Osteocyte (in vitro differentiated cells): ENCODE measurements at regions not wholly inside any gene's neighbourhood (a gene's known extent, or its start where the extent isn't known, plus 50 kb on each side); places are given as distances from the start of the nearest gene placed in this dataset.

Experiments
- DNase-seq: peaks from one replicate; pipeline ENCODE4 v3.0.0; 2021; ENCODE audit warnings: mixed read lengths; ENCODE audit not compliant: unreplicated experiment; ENCODE audit errors: extremely low spot score
- H3K27ac Mint-ChIP-seq: one replicate; pipeline ENCODE4 v1.8.0; 2021; ENCODE audit warnings: mild to moderate bottlenecking, mixed read lengths; ENCODE audit not compliant: unreplicated experiment
- H3K27me3 Mint-ChIP-seq: one replicate; pipeline ENCODE4 v1.8.0; 2021; ENCODE audit warnings: mixed read lengths; ENCODE audit not compliant: unreplicated experiment
- H3K36me3 Mint-ChIP-seq: one replicate; pipeline ENCODE4 v1.8.0; 2021; ENCODE audit warnings: mixed read lengths; ENCODE audit not compliant: unreplicated experiment
- H3K4me1 Mint-ChIP-seq: one replicate; pipeline ENCODE4 v1.8.0; 2021; ENCODE audit warnings: mixed read lengths; ENCODE audit not compliant: unreplicated experiment
- H3K4me3 Mint-ChIP-seq: one replicate; pipeline ENCODE4 v1.8.0; 2021; ENCODE audit warnings: mild to moderate bottlenecking, moderate library complexity, mixed read lengths; ENCODE audit not compliant: unreplicated experiment
- H3K9me3 Mint-ChIP-seq: one replicate; pipeline ENCODE4 v1.8.0; 2021; ENCODE audit warnings: mixed read lengths; ENCODE audit not compliant: unreplicated experiment
- TF ChIP-seq, protein P1 (sequence below): fragments of 200-600 bp; sonication (generic); IDR thresholded peaks from 2 replicates; pipeline ENCODE4 v1.5.0; 2021; ENCODE audit warnings: antibody characterized with exemption, mild to moderate bottlenecking, moderate library complexity

- TF ChIP-seq, protein P1, sequence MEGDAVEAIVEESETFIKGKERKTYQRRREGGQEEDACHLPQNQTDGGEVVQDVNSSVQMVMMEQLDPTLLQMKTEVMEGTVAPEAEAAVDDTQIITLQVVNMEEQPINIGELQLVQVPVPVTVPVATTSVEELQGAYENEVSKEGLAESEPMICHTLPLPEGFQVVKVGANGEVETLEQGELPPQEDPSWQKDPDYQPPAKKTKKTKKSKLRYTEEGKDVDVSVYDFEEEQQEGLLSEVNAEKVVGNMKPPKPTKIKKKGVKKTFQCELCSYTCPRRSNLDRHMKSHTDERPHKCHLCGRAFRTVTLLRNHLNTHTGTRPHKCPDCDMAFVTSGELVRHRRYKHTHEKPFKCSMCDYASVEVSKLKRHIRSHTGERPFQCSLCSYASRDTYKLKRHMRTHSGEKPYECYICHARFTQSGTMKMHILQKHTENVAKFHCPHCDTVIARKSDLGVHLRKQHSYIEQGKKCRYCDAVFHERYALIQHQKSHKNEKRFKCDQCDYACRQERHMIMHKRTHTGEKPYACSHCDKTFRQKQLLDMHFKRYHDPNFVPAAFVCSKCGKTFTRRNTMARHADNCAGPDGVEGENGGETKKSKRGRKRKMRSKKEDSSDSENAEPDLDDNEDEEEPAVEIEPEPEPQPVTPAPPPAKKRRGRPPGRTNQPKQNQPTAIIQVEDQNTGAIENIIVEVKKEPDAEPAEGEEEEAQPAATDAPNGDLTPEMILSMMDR: no peak
- H3K4me3 Mint-ChIP-seq: no peak overlapping the region
- H3K27ac Mint-ChIP-seq: no peak overlapping the region
- DNase-seq: no peak
- H3K36me3 Mint-ChIP-seq: no peaks in the 10 kb centered on the region
- no peaks in the 10 kb centered on the region for H3K9me3 Mint-ChIP-seq
- no peaks in the 10 kb centered on the region for H3K27me3 Mint-ChIP-seq
- H3K4me1 Mint-ChIP-seq: no peaks in the 10 kb centered on the region
These were observed 380.2 kb upstream of the MMS22L start for GRCh38 chr6:97663252-97663651.

GRCh38 chr6:97665446-97665845 lies 382.4 kb upstream of the MMS22L start:
- H3K4me3 Mint-ChIP-seq: no peak overlapping the region
- no peaks in the 10 kb centered on the region for H3K27me3 Mint-ChIP-seq
- H3K9me3 Mint-ChIP-seq: no peaks in the 10 kb centered on the region
- no peaks in the 10 kb centered on the region for H3K36me3 Mint-ChIP-seq
- H3K27ac Mint-ChIP-seq: no peak overlapping the region
- TF ChIP-seq, protein P1: no peak
- H3K4me1 Mint-ChIP-seq: no peaks in the 10 kb centered on the region
- no peak for DNase-seq

DNA sequence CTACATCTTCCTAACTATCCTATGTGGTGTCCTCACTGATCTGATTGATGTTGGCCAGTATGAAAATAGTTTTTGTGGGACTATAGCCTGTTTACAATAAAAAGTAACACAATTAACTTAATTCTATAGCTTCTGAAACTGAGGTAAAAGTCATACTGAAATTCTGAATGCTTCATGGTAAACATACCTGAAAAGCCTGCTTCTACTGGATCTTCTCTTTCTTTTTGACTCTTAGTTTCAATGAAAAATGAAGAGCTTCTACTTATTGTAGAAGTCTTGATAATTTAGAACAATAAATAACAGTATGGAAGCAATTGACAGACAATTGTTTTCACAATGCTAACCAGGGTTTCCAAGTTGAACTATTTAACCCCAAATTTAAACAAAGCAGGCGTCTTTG lies 383.9 kb upstream of the MMS22L start:
- H3K27me3 Mint-ChIP-seq: no peaks in the 10 kb centered on the region
- no peaks in the 10 kb centered on the region for H3K36me3 Mint-ChIP-seq
- no peak overlapping the region for H3K4me3 Mint-ChIP-seq
- H3K27ac Mint-ChIP-seq: no peak overlapping the region
- no peak for DNase-seq
- TF ChIP-seq, protein P1: no peak
- H3K9me3 Mint-ChIP-seq: no peaks in the 10 kb centered on the region
- H3K4me1 Mint-ChIP-seq: no peaks in the 10 kb centered on the region

DNA sequence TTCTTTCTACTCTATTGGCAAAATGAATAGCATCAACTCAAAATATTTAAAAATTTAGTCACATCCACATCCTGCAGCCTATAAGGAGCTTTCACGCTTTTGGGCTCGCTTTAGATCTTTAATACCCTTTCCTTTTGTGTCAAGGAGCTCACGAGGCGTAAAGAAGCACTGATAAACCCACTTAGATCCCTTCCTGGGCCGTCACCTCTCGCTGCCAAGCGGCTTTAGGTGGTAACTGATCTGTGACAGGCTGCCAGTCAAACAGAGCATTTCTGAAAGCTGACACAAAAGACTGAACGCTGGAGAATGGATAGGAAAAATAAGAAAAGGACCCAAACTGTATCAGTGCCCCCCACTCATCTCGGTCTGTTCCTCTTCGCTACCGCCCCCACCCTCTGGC lies 385.7 kb upstream of the MMS22L start:
- DNase-seq: no peak
- Mint-ChIP-seq H3K27ac (no peak overlapping the region), H3K4me1 (no peaks in the 10 kb centered on the region), H3K36me3 (no peaks in the 10 kb centered on the region), H3K9me3 (no peaks in the 10 kb centered on the region), H3K4me3 (no peak overlapping the region), H3K27me3 (no peaks in the 10 kb centered on the region)
- TF ChIP-seq, protein P1: no peak

DNA sequence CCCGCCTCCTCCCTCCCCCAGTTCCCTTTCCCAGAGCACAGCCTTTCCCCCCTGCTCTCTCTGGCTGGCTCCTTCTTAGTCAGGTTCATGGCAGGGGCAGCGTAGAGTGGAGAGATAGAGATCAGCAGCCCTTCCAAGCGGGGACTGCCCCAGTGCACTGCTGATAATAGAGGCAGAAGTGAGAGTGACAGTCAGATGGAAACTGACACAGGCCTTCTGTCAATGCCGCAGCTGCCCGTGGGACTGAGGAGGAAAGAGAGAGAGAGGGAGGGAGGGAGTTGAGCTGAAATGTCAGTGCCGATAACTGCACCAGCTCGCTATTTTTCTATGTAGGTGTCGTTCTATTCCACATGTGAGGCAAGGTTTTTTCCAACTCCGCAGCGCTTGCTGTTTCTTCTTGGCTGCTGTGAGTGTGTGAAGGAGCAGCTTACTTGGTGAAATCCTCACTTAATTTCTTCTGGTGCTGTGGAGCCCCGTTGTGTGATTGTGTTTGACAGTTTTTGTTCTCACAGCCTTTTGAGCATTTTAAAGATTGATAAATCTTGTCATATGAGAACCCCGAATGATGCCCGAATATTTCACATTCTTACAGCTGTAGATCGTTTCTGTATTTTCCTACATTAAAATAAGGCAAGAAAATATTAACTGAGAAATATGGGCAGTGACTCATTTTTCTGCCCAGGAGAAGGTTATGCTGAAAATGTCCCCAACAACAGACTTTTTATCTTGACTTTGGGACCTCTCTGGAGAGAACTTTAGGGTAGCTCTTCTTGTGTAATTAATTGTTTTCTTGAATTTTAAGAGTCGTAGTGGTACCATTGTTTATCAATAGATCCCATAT lies 386.4 kb upstream of the MMS22L start:
- Mint-ChIP-seq H3K4me3 (no peak overlapping the region), H3K27me3 (no peaks in the 10 kb centered on the region), H3K36me3 (no peaks in the 10 kb centered on the region), H3K9me3 (no peaks in the 10 kb centered on the region), H3K27ac (no peak overlapping the region), H3K4me1 (no peaks in the 10 kb centered on the region)
- no peak for DNase-seq
- TF ChIP-seq, protein P1: no peak
